ENCODE measurements at regions not wholly inside any gene's neighbourhood (a gene's known extent, or its start where the extent isn't known, plus 50 kb on each side); places are given as distances from the start of the nearest gene placed in this dataset.

DNA sequence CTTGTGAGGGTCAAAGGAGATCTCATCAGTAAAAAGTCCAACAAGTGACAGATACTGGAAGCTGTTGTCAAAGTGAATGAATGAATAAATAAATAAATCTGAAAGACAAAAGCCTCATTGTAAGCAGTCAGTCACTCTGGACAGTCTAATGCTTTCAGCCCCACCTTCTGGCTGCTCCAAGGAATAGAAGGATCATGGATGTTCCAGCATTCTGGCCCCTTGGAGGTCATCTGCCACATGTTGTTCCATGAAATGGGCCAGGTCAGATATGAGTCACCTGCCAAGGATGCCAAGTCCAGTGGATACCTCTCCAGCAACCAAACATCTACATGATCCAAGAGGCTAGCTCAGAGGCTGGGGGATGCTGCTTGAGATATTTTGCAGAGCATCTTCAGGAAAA, 185.6 kb downstream of the BMP7 start:
- DNase-seq (ENCODE audit: low spot score), result no peak

DNA sequence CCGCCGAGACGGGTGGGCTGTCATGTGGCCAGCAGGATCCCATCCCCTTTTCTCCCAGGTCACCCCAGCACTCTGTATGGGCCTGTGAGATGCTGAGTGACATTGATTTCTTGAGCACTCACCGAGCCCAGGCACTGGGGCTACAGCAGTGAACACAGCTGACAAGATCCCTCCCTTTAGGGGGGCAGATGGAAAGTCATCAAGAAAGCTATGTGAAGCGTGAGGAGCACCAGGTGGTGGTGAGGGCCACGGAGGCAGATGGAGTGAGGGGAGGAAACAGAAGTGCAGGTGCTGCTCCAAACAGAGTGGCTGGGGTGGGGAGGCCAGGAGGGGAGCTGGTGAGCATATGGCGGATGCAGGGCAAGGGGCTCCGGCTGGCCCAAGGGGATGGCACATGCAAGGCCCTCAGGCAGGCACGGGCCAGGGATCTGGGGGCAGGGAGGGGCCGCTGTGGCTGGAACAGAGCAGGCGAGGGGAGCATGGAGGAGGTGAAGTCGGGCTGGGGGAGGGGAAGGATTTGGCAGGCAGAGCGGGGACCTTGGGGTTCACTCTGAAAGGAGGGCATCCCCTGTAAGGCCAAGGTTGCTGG, 184.0 kb downstream of the BMP7 start:
- DNase-seq (ENCODE audit: low spot score), result no peak

DNA sequence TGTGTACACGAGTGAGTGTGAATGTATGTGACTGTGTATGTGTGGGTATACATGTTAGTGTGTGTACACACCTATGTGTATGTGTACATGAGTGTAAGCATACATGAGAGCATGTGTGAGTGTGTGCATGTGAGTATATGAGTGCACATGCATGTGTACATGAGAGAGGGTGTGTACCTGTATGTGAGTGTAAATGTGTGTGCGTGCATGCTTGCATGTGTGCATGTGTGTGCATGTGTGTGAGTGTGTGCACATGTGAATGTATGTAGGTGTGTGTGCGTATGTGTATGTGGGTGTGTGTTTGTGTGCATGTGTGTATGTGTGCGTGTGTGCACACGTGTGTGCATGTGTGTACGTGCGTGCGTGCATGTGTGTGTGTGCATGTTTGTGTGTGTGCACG, 183.4 kb downstream of the BMP7 start:
- DNase-seq (ENCODE audit: low spot score), result no peak

DNA sequence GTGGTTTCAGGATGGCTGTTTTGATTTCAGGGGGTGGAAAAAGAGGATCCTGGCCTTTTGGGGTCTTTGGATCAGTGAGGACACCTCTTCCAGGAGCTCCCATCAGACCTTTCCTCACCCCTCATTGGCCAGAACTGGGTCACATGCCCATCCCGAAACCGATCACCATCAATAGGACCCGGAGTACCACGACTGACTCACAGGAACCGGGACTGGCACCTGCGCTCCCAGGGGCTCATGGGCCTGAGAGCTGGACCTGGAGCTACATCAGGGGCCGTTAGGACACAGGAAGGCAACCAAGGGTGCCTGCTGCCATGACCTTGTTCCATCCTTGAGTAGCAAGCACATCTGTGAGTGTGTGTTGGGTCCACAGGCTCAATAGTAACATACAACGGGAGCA, 180.4 kb downstream of the BMP7 start:
- no peak for DNase-seq (ENCODE audit: low spot score)

DNA sequence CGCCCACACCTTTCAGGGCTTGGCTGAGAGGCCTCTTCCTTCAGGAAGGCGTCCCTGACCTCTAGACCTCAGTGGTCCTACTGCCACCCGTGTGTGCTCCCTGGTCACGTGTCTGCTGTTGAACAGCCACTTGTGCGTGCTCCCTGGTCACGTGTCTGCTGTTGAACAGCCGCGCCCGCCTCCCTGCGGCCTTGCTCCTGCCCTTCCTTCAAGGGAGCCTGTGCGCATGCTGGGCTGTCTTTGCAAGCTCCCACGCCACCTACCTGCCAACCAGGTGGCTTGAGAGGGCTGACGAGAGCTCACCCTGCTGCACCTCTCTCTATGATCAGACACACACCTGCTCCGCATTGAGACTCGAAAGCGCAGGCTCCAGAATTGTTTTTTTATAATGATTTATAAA, 179.3 kb downstream of the BMP7 start:
- DNase-seq (ENCODE audit: low spot score), result no peak

DNA sequence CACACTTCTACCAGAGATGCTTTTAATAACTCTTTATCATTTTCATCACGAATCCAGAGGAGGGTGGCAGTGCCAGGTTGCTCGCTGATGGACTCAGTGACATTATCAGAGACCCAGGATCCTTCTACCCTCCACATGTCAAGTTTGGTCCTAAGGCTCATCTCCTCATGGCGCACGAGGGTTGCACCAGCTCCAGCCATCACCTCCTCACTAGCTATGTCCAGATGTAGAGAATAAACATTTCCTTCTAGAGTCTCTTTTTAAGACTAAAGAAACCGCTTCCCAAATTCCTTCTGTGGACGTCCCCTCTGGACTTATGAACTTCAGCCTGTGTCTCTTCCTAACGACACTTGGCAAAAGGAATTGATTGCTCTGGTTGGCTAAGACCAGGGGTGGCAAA, 178.7 kb downstream of the BMP7 start:
- DNase-seq (ENCODE audit: low spot score), result no peak

DNA sequence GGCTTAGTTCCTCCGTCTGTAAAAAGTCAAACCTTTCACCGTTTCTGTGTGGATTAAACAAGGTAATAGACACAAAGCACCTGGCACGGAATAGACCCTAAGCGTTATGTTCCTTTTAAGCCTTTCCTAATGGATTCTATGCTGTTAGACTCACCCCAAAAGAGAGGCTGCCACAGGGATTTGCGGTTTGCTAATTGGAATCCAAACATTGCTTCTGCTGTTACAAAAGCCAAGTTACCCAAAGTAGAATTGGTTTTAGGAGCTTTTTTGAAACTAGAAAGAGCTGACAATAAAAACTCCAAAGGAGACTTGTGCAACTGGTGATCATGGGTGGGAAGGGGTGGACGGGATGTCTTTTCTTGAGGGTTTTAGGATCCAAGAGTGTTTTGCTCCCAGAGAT, 178.0 kb downstream of the BMP7 start:
- DNase-seq (ENCODE audit: low spot score), result no peak

DNA sequence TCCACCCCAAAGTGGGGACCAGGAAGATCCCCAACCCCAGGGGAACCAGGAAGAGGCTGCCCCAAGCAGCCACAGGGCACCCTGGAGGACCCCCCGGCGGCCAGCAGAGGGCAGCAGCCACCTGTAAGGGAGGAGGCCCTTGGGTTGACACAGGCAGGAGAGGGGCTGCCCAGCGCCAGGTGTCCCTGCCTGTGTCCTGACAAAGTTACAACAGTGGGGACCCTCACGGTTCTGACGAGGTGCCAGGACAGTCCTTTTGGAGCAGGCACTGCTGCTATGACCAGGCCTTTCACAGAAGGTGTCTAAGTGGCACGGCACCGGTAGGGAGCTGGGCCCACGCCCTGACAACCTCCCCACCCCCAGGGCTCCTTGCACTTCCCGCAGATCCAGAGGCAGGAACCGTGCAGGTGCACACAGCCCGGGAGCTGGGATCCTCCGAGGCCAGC, 176.7 kb downstream of the BMP7 start:
- DNase-seq (ENCODE audit: low spot score), result peak; percentile 91

DNA sequence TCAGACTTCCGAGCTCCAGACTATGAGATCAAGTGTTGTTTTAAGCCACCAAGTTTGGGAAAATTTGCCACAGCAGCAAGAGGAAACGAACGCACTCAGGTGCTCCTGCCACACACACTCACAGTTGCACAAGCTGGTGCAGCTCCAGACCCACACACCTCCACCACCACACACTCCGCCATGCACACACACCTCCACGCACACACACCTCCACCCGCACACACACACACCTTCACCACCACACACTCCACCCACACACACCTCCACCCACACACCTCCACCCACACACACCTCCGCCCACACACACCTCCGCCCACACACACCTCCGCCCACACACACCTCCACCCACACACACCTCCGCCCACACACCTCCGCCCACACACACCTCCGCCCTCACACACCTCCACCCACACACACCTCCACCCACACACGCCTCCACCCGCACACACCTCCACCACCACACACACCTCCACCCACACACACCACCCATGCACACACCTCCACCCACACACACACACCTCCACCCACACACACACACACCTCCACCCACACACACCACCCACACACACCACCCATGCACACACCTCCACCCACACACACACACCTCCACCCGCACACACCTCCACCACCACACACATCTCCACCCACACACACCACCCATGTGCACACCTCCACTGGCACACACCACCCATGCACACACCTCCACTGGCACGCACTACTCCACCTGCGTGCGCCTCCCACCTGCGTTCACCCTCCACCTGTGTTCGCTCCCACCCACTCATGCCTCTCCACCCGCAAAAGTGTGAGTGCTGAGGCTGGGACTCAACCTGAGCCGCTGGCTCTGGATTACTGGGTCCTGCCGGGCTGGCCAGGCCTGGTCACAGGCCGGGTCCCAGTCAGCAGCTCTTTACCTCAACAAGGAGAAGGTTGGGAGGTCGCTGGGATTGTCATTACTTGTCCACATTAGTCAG, 175.6 kb downstream of the BMP7 start:
- no peak for DNase-seq (ENCODE audit: low spot score)

DNA sequence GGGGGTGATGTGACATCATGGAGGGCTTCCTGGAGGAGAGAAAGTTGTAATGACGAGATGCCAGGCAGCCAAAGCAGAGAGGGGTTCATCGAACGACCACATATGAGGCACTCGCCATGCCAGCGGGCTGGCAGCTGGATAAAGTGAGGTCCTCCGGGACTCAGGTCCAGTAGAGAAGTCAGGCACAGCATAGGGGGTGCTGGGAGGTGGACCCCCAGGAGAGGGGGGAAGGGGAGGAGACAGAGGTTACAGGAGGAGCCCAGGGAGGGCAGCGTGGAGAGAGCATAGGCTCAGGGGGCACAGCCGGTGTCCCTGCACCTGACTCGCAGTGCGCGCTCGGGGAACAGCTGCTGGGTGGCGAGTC, 174.7 kb downstream of the BMP7 start:
- no peak for DNase-seq (ENCODE audit: low spot score)

DNA sequence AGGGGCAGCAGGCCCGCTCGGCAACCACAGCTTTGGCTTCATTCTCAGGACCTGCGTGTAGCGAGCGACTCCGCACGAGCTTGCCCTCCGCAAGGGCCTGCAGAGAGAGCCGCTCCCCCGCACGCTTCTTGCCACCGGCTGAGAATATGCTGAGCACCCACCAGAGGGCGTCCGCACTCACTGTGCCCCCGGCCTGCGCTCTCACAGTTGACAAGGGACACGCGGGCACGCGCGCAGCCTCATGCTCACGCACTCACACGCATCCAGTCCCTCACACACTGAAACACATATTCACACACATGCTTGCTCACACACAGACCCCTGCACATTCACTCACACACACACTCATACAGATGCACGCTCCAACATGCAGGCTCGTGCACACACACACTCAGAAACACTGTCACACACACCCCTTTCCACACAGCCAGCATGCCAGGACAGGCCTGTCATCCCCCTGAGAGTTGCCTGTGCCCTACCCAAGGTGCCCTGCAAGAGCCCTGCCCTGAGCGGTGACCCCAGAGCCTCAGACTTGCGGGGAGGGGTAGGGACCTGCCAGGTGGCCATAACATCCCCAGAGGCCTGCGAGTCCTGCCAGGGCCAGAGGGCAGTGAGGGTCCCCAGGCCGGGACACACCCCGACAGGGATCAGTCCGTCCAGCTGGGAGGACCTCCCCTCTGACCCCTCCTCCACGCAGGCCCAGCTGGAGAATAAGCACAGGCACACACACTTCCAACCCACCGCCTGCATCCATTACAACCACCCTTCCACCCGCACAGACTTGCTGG, 174.1 kb downstream of the BMP7 start:
- peak; percentile 89 for DNase-seq (ENCODE audit: low spot score)

DNA sequence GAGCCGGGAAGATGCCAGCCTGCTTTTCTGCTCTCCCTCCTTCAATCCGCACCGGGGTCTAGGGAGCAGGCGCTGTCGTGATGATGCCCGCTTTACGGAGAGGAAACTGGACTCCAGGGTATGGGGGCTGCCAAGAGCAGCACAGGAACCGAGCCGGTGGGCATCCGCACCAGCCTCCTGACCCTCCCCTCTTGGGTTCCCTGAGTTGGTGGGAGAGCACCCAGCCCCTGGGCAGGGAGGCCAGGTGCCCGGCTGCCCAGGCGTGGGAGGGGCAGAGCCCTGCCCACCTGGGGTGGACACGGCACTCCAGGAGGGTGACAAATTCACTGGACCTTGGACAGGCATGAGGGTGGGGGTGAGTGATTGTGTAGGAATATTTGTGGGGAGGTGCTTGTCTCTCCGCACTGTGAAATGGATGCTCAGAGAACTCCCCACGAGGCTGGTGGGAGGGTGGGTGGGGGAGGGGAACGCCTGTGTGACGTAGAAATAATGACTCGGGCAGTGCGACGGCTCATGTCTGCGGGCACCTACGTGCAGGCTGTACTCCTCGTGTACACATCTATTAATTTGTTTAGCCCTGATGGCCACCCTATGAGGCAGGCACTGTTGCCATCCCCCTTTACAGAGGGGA, 173.4 kb downstream of the BMP7 start:
- DNase-seq (ENCODE audit: low spot score), result no peak

DNA sequence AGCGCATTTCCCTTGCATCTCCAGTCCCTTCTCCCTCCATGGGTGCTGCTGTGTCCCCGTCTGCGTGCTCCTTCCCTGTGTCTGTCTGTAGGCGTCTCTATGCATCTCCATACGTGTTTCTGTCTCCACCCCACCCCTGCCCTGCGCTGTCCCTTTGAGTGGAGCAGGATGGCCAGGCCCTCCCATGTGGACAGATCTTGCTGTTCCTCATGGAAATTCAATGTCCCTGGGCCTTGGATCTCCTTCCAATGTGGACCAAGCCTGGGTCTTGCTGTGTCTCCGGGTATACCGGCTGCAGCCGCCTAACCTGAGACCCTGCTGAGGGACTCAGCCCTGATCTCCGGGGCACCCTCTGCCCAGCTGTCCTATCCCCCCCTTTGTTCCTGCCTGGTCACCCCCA, 172.7 kb downstream of the BMP7 start:
- DNase-seq (ENCODE audit: low spot score), result no peak

DNA sequence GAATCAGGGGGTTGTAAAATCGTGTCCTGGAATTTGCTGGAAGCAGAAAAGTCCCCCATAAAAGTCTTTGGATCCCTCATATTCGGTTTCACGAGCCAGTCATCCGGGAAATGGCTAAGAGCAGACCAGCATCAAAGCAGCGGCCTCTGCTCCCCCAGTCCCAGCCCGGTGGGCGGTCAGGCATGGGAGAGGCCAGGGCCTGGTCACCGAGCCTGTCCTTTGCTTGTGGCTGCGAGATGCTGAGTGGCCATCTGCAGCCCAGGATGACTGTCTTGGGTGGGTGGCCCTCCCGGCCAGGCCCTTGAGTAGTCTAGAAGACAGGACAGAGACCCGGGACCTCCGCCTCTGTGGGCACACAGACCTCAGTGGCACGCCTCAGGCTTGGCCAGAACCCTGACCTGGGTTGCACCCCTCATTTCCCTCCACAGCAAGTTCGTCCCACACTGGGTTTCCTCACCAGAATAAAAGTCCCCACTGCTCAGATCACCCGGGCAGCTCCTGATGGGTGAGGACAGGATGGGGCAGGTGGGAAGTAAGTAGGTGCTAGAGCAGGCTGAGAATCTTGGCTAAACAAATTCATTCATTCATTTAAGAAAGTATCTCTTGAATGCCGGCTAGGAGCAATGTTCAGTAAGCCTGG, 172.1 kb downstream of the BMP7 start:
- DNase-seq (ENCODE audit: low spot score), result no peak

DNA sequence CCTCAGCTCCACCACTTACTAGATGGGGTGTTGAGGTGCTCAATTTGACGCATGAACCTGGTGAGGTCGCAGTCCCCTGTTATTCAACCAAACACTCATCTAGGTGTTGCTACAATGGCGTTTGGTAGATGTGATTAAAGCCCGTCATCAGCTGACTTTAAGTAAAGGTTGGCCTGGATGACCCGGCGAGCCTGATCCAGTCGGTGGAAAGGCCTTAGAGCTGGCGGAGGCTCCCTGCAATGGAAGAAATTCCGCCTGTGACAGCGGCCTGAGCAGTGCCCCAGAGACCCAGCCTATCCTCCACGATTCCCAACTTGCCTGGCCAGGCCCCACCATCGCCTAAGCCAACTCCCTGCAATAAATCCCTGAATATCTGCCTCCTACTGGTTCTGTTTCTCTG, 171.4 kb downstream of the BMP7 start:
- DNase-seq (ENCODE audit: low spot score), result no peak

DNA sequence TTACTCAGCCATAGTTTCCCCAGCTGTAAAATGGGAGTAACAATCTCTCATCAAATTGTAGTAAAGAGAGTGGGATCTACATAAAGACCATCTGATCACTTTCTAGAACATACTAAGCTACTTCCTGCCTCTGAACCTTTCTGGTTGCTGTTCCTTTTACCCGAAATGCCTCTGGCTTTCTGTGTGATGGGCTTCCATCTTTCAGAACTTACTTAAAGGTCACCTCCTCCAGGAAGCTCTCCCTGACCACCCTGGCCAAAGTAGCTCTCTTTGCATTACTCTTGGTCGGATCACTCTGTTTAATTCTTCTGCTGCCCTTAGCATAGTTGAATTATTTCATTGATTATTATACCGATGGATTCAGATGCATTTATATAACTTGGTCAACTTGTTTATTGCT, 171.0 kb downstream of the BMP7 start:
- no peak for DNase-seq (ENCODE audit: low spot score)

DNA sequence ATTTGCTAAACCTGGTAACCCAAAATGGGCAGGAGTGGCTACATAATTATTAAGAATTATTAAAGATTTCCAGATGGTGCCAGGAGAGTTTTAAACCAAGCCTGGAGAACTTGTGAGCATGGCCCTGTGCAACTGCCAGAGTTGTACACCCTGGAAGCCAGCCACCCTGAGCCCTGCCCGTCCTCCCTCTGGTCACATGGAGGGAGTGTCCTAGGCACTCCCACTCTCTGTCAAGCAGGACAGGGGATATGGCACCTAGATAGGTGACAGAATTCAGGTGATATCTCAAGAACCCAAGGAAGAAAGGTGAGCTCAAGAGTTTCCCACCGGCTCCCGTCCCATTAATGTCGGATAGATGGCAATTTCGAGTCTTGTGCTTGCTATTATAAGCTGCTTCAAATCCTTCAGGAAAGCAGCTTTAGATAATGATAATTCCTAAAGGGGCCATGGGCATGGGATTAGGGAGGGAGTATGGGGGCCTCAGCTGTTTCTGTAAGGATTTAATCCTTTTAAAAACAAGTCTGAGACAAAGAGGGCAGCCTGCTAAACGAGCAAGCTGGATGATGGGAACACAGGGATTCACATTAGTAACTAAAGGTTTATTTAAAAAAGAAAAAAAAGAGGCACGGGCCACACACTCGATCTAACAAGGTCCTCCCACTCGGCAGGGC, 169.1 kb downstream of the BMP7 start:
- no peak for DNase-seq (ENCODE audit: low spot score)

DNA sequence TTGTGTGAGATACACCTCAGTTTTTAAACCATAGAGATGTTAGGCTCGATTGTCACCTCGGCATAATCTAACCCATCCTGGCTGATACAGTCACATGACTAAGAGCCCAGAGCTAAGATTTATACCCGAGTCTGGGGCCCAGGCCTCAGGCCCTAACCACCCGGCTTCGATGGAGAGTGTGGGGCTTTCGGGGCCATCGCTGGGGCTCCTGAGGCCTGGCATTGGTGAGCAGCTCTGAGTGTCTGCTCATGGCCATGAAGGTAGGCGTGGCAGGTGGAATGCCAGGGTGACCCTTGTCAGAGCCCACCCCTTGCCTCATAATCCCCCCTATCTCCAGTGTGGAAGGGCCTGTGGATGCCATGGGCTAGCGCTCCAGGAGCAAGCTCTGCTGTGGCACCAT, 164.3 kb downstream of the BMP7 start:
- DNase-seq (ENCODE audit: low spot score), result no peak

DNA sequence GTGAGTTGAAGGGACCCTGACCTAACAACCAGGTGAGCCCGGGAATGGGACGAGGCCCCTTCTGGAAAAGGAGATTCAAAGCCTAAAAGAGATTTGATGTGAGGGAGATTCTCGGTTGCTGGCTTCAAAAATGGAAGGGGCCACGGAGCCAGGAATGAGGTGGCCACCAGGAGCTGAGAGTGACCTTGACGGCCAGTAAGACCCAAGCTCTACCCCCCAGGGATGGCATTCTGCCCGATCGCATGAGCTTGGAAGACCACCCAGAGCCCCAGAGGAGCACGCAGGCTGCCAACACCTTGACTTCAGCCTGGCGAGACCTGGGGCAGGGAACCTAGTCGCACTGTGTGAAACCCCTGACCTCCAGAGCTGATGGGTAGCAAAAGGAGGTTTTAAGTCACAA, 163.9 kb downstream of the BMP7 start:
- no peak for DNase-seq (ENCODE audit: low spot score)

DNA sequence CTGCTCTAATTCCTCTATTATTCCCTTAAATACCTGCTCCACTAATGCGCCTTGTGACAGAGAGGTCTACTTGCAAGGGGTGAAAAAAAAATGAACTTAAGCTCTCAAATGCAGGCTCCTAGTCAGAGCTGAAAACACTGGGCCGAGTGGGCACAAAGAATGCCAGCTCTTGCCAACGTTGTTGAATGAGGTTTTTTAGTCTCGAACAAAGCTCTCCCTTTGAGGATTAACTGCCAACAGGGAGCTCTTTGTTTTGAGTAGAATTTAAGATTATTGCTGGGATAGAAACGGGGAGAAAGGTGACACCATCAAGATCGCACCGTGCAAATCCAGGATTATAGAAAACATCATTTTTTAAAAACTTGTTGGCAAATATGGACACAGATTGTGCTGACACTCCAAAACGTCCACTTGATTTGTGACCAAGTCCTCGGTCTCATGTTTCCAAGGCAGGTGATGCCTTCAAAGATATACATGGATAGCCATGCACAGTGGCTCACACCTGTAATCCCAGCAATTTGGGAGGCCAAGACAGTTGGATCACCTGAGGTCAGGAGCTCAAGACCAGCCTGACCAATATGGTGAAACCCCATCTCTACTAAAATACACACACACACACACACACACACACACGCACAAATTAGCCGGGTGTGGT, 163.2 kb downstream of the BMP7 start:
- no peak for DNase-seq (ENCODE audit: low spot score)

DNA sequence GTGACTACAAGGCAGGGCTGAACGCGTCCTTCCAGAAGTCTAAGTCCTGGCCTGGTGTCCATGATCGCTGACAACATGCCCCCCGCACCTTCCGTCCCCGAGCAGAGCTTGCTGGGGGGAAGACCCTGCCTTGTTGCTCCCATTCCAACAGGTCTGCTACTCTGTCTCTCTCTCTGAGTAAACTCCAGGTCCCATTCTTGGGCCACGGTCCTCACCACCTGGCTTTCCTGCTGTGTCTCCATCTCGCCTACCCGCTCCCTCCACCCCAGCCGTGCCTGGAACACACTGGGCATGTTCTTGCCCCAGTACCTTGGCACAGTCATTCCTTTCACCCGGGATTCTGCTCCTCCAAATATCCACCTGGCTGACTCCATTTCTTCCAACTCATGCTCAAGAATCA, 162.3 kb downstream of the BMP7 start:
- DNase-seq (ENCODE audit: low spot score), result no peak

All from GM03348 (cell line).